ENCODE measurements at regions not wholly inside any gene's neighbourhood (a gene's known extent, or its start where the extent isn't known, plus 50 kb on each side); places are given as distances from the start of the nearest gene placed in this dataset.
"Not testable (repeated sequence)": the region's sequence is repeated elsewhere in the genome, so short reads cannot be mapped to it uniquely, and the experiment has no call there.

GRCh38 chr21:14008006-14008405 lies 202.7 kb downstream of the LIPI start:
- DNase-seq = not testable (repeated sequence)

- DNase-seq = not testable (repeated sequence)
These were observed 204.6 kb downstream of the LIPI start for GRCh38 chr21:14006144-14006543.

- DNase-seq = not testable (repeated sequence)
These were observed 223.5 kb downstream of the LIPI start for GRCh38 chr21:13986996-13987958.

GRCh38 chr21:13985865-13986863 lies 224.6 kb downstream of the LIPI start:
- not testable (repeated sequence) for DNase-seq

- DNase-seq = not testable (repeated sequence)
These were observed 225.5 kb downstream of the LIPI start for GRCh38 chr21:13985137-13985864.

GRCh38 chr21:13984728-13985127 lies 226.0 kb downstream of the LIPI start:
- not testable (repeated sequence) for DNase-seq

- not testable (repeated sequence) for DNase-seq
These were observed 229.3 kb downstream of the LIPI start for GRCh38 chr21:13981176-13982087.

- DNase-seq = peak in 1 of 2 experiments; percentile 73
These were observed 230.6 kb downstream of the LIPI start for GRCh38 chr21:13980115-13980662.

- DNase-seq = not testable (repeated sequence)
These were observed 231.1 kb downstream of the LIPI start for GRCh38 chr21:13979608-13980007.

GRCh38 chr21:13974582-13974981 lies 236.2 kb downstream of the LIPI start:
- not testable (repeated sequence) for DNase-seq

- not testable (repeated sequence) for DNase-seq
These were observed 240.9 kb downstream of the LIPI start for GRCh38 chr21:13969853-13970252.

GRCh38 chr21:13969002-13969401 lies 241.8 kb downstream of the LIPI start:
- not testable (repeated sequence) for DNase-seq

GRCh38 chr21:13963259-13963658 lies 247.5 kb downstream of the LIPI start:
- DNase-seq = not testable (repeated sequence)

GRCh38 chr21:13937236-13937635 lies 273.5 kb downstream of the LIPI start:
- DNase-seq = no peak

GRCh38 chr21:13936033-13936937 lies 274.5 kb downstream of the LIPI start:
- not testable (repeated sequence) for DNase-seq

GRCh38 chr21:13935396-13936032 lies 275.2 kb downstream of the LIPI start:
- not testable (repeated sequence) for DNase-seq

GRCh38 chr21:13934887-13935342 lies 275.8 kb downstream of the LIPI start:
- not testable (repeated sequence) for DNase-seq

- not testable (repeated sequence) for DNase-seq
These were observed 287.6 kb downstream of the LIPI start for GRCh38 chr21:13923175-13923574.

- DNase-seq = not testable (repeated sequence)
These were observed 289.3 kb downstream of the LIPI start for GRCh38 chr21:13921455-13921854.
